OCI-LY3 (cell line): ENCODE measurements at regions not wholly inside any gene's neighbourhood (a gene's known extent, or its start where the extent isn't known, plus 50 kb on each side); places are given as distances from the start of the nearest gene placed in this dataset.

Source experiments
- H2AFZ ChIP-seq: fragments of 200-600, 300-600 bp; shearing (Covaris generic); 2 replicates; pipeline ENCODE4 v1.6.0; 2014; ENCODE audit warnings: antibody characterized with exemption, low read depth, low read length
- H3K27ac ChIP-seq: fragments of 200-600, 300-600 bp; sonication (generic); 2 replicates; pipeline ENCODE4 v1.5.1; 2014; ENCODE audit warnings: mild to moderate bottlenecking, low read length, moderate library complexity, mixed read lengths
- H3K27me3 ChIP-seq: fragments of 200-600, 300-600 bp; sonication (generic); 2 replicates; pipeline ENCODE4 v1.6.1; 2014; ENCODE audit warnings: low read depth, low read length, mixed read lengths
- H3K36me3 ChIP-seq: fragments of 200-600, 300-600 bp; sonication (generic); replicated peaks from 2 replicates; pipeline ENCODE3; 2014; ENCODE audit warnings: low read depth, low read length, mixed read lengths
- H3K4me1 ChIP-seq: fragments of 300-600, 200-600 bp; sonication (generic); 2 replicates; pipeline ENCODE4 v1.6.1; 2014; ENCODE audit warnings: low read length, mixed read lengths
- H3K4me2 ChIP-seq: fragments of 200-600, 300-600 bp; sonication (generic); 2 replicates; pipeline ENCODE4 v1.6.1; 2014; ENCODE audit warnings: low read length, mixed read lengths
- H3K4me3 ChIP-seq: fragments of 300-600, 200-600 bp; sonication (generic); 2 replicates; pipeline ENCODE4 v1.5.1; 2014; ENCODE audit warnings: antibody characterized with exemption, mild to moderate bottlenecking, low read length, moderate library complexity
- H3K79me2 ChIP-seq: fragments of 300-600, 200-600 bp; shearing (Covaris generic); 2 replicates; pipeline ENCODE4 v1.6.1; 2014; ENCODE audit warnings: mild to moderate bottlenecking, low read length, mixed read lengths
- H3K9ac ChIP-seq: fragments of 300-600, 200-600 bp; shearing (Covaris generic); 2 replicates; pipeline ENCODE4 v1.6.0; 2014; ENCODE audit warnings: mild to moderate bottlenecking, low read length, moderate library complexity
- H3K9me3 ChIP-seq: fragments of 200-600, 300-600 bp; shearing (Covaris generic); 2 replicates; pipeline ENCODE4 v1.6.1; 2014; ENCODE audit warnings: low read length, mixed read lengths; ENCODE audit not compliant: insufficient read depth
- H4K20me1 ChIP-seq: fragments of 200-600, 300-600 bp; sonication (generic); 2 replicates; pipeline ENCODE4 v1.6.1; 2016; ENCODE audit warnings: low read length, mixed read lengths; ENCODE audit not compliant: insufficient read depth
- CTCF ChIP-seq: fragments of 200-600, 300-600 bp; sonication (generic); IDR thresholded peaks from 2 replicates; pipeline ENCODE4 v1.5.1; 2014; ENCODE audit warnings: antibody characterized with exemption, low read length, low read depth
- EZH2phosphoT487 ChIP-seq: fragments of 200-600 bp; shearing (Covaris generic); IDR thresholded peaks from 2 replicates; pipeline ENCODE4 v1.6.1; 2018; ENCODE audit warnings: antibody characterized with exemption, mixed run types, low read depth

- no peak overlapping the region for H3K4me2 ChIP-seq
These were observed 77.5 kb upstream of the IFNG-AS1 start for GRCh38 chr12:67911789-67912188.

GRCh38 chr12:67915335-67915851 lies 73.9 kb upstream of the IFNG-AS1 start:
- Histone ChIP-seq H4K20me1 (no peaks in the 10 kb centered on the region), H3K27me3 (peaks cover 15% of the 10 kb centered on the region; the same call in 1 of the 2 replicates), H3K27ac (no peak overlapping the region), H3K4me1 (peaks cover 11% of the 10 kb centered on the region), H3K9me3 (no peaks in the 10 kb centered on the region), H3K36me3 (no peaks in the 10 kb centered on the region), H3K79me2 (no peaks in the 10 kb centered on the region), H3K4me2 (no peak overlapping the region), H3K4me3 (no peak overlapping the region), H2AFZ (no peak overlapping the region), H3K9ac (no peak overlapping the region)
- TF ChIP-seq CTCF: no peak
- TF ChIP-seq EZH2phosphoT487: no peak

More at GRCh38 chr12:67911789-67912188, 77.5 kb upstream of the IFNG-AS1 start:
- Histone ChIP-seq H3K27ac (no peak overlapping the region), H2AFZ (no peak overlapping the region), H3K4me1 (no peaks in the 10 kb centered on the region), H3K36me3 (no peaks in the 10 kb centered on the region), H3K27me3 (peaks cover 18% of the 10 kb centered on the region; the same call in 1 of the 2 replicates), H3K9ac (no peak overlapping the region), H3K79me2 (no peaks in the 10 kb centered on the region), H3K4me3 (no peak overlapping the region), H4K20me1 (no peaks in the 10 kb centered on the region), H3K9me3 (no peaks in the 10 kb centered on the region)
- TF ChIP-seq CTCF (no peak), EZH2phosphoT487 (no peak)

GRCh38 chr12:67916266-67916970 lies 72.8 kb upstream of the IFNG-AS1 start:
- H4K20me1 ChIP-seq: no peaks in the 10 kb centered on the region
- H3K4me2 ChIP-seq: no peak overlapping the region
- H3K79me2 ChIP-seq: no peaks in the 10 kb centered on the region
- H3K4me3 ChIP-seq: no peak overlapping the region
- H3K4me1 ChIP-seq: peaks cover 11% of the 10 kb centered on the region
- no peak overlapping the region for H3K27ac ChIP-seq
- TF ChIP-seq CTCF: no peak
- no peak for TF ChIP-seq EZH2phosphoT487
- peaks cover 15% of the 10 kb centered on the region; the same call in 1 of the 2 replicates for H3K27me3 ChIP-seq
- no peaks in the 10 kb centered on the region for H3K36me3 ChIP-seq
- H3K9me3 ChIP-seq: no peaks in the 10 kb centered on the region
- no peak overlapping the region for H3K9ac ChIP-seq
- H2AFZ ChIP-seq: no peak overlapping the region

- peaks cover 10% of the 10 kb centered on the region; the same call in 1 of the 2 replicates for H3K27me3 ChIP-seq
- no peaks in the 10 kb centered on the region for H3K36me3 ChIP-seq
- no peak overlapping the region for H2AFZ ChIP-seq
- no peak overlapping the region for H3K27ac ChIP-seq
- TF ChIP-seq CTCF (no peak), EZH2phosphoT487 (no peak)
- no peak overlapping the region for H3K9ac ChIP-seq
- H3K4me1 ChIP-seq: peaks cover 11% of the 10 kb centered on the region
- no peak overlapping the region for H3K4me3 ChIP-seq
- H3K4me2 ChIP-seq: no peak overlapping the region
- no peaks in the 10 kb centered on the region for H4K20me1 ChIP-seq
- no peaks in the 10 kb centered on the region for H3K79me2 ChIP-seq
- H3K9me3 ChIP-seq: no peaks in the 10 kb centered on the region
These were observed 71.4 kb upstream of the IFNG-AS1 start for GRCh38 chr12:67917811-67918210.
